ENCODE measurements at regions not wholly inside any gene's neighbourhood (a gene's known extent, or its start where the extent isn't known, plus 50 kb on each side); places are given as distances from the start of the nearest gene placed in this dataset.

DNA sequence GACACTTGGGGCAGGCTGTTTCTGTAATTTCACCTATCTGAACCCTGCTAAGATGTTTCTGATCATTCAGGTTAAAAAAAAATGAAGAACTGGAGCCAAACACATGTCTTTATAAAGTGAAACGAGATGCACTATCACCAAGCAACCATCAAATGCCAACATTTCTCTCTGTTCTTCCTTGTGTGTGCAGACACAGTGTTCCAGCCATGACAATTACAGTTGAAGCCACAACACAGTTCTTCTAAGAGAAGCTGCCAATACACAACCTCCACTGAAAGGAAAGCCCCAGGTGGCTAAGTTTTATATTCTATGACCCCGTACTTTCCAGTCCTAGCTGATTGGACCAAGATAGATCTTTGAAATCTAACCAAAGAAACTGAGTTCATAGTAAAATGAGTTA lies 181.8 kb downstream of the RAD51AP2 start:
- no peak for DNase-seq (ENCODE audit: low read depth in 1 of 2, low spot score in 1 of 2)
- TF ChIP-seq, protein P1, sequence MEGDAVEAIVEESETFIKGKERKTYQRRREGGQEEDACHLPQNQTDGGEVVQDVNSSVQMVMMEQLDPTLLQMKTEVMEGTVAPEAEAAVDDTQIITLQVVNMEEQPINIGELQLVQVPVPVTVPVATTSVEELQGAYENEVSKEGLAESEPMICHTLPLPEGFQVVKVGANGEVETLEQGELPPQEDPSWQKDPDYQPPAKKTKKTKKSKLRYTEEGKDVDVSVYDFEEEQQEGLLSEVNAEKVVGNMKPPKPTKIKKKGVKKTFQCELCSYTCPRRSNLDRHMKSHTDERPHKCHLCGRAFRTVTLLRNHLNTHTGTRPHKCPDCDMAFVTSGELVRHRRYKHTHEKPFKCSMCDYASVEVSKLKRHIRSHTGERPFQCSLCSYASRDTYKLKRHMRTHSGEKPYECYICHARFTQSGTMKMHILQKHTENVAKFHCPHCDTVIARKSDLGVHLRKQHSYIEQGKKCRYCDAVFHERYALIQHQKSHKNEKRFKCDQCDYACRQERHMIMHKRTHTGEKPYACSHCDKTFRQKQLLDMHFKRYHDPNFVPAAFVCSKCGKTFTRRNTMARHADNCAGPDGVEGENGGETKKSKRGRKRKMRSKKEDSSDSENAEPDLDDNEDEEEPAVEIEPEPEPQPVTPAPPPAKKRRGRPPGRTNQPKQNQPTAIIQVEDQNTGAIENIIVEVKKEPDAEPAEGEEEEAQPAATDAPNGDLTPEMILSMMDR (IDR thresholded peaks at IDR 0.05; ENCODE audit: low read depth, low read length): no peak
- no peak overlapping the region for H3K27ac ChIP-seq
- no peaks in the 10 kb centered on the region for H3K4me1 ChIP-seq (ENCODE audit: low read depth)
- H3K27me3 ChIP-seq: no peaks in the 10 kb centered on the region
- no peaks in the 10 kb centered on the region for H3K36me3 ChIP-seq
- H3K4me3 ChIP-seq: no peak overlapping the region
- H3K9me3 ChIP-seq (ENCODE audit: low read depth): no peaks in the 10 kb centered on the region

DNA sequence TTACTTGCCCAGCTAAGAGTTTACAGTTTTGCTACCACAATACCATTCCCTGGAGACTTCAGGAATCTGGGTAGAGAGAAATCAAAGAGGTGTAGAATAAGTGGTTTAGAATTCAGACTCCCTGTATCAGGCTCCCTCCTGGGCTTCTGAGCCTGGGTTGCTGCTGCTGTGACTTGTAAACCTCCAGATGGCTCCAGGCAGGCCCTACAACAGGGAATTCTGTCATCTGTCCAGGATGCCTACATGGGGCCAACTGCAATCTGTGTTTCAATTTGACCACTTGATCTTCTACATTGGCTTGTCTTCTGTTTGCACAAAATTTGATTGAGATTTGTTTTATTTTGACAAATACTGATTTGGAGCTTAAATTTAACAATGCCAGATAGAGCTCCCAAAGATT lies 183.9 kb downstream of the RAD51AP2 start:
- Histone ChIP-seq H3K36me3 (no peaks in the 10 kb centered on the region), H3K27ac (no peak overlapping the region), H3K4me1 (ENCODE audit: low read depth) (no peaks in the 10 kb centered on the region), H3K27me3 (no peaks in the 10 kb centered on the region), H3K4me3 (no peak overlapping the region), H3K9me3 (ENCODE audit: low read depth) (no peaks in the 10 kb centered on the region)
- TF ChIP-seq, protein P1 (IDR thresholded peaks at IDR 0.05; ENCODE audit: low read depth, low read length): no peak
- no peak for DNase-seq (ENCODE audit: low read depth in 1 of 2, low spot score in 1 of 2)

DNA sequence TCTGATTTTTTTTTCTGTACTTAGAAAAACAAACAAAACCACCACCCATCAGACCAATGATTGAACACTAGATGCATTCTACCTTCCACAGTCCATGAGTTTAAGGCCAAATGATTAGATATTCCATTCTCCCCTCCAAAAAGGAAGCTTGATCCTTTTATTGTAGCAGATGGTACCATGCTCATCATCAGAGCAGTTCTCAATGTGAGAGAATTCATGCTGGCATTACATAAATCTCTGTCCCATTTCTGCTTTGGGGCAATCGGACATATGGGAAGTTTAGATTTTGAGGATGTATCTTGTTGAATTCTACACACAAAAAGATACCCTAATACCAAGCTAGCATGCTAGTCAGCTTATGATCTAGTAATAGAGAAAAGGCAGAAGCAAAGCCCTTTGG lies 186.6 kb downstream of the RAD51AP2 start:
- H3K27me3 ChIP-seq: peaks cover 3% of the 10 kb centered on the region
- H3K36me3 ChIP-seq: no peaks in the 10 kb centered on the region
- TF ChIP-seq, protein P1 (IDR thresholded peaks at IDR 0.05; ENCODE audit: low read depth, low read length): no peak
- H3K4me1 ChIP-seq (ENCODE audit: low read depth): no peaks in the 10 kb centered on the region
- no peaks in the 10 kb centered on the region for H3K9me3 ChIP-seq (ENCODE audit: low read depth)
- H3K27ac ChIP-seq: no peak overlapping the region
- no peak overlapping the region for H3K4me3 ChIP-seq
- no peak for DNase-seq (ENCODE audit: low read depth in 1 of 2, low spot score in 1 of 2)

DNA sequence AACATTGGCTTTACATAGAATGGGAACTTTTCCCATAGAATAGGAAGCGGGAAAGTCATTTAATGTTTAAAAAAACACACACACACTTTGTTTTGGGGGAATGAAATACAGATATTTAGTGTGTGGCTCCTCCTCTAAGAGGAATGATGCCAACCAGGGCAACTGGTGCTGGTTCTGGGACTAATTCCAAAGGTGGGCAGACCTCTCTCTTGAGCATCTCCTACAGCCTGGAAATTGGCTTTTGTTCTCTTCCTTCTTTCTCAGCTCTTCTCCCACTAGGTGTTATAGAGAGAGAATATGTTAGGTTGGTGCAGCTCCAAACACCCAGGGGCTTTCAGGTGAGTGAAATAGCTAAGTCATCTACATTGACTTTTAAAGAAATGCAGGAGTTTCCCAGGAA lies 190.1 kb downstream of the RAD51AP2 start:
- H3K27ac ChIP-seq: no peak overlapping the region
- TF ChIP-seq, protein P1 (IDR thresholded peaks at IDR 0.05; ENCODE audit: low read depth, low read length): no peak
- H3K9me3 ChIP-seq (ENCODE audit: low read depth): no peaks in the 10 kb centered on the region
- no peaks in the 10 kb centered on the region for H3K4me1 ChIP-seq (ENCODE audit: low read depth)
- H3K27me3 ChIP-seq: peaks cover 3% of the 10 kb centered on the region
- DNase-seq (ENCODE audit: low read depth in 1 of 2, low spot score in 1 of 2): no peak
- no peak overlapping the region for H3K4me3 ChIP-seq
- H3K36me3 ChIP-seq: no peaks in the 10 kb centered on the region

DNA sequence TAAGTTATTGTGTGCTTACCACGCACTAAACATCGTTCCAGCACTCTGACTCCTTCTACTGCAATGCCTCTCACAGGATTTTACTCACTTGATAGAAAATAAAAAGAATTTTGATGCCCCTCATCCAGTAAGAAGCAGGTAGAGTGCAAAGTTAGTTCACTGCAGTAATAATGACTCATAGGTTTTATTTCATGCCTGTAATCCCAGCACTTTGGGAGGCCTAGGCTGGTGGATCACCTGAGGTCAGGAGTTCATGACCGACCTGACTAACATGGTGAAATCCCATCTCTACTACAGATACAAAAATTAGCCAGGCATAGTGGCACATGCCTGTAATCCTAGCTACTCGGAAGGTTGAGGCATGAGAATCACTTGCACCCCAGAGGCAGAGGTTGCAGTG lies 190.6 kb downstream of the RAD51AP2 start:
- H3K4me1 ChIP-seq (ENCODE audit: low read depth): no peaks in the 10 kb centered on the region
- no peaks in the 10 kb centered on the region for H3K36me3 ChIP-seq
- H3K9me3 ChIP-seq (ENCODE audit: low read depth): no peaks in the 10 kb centered on the region
- no peak for DNase-seq (ENCODE audit: low read depth in 1 of 2, low spot score in 1 of 2)
- peaks cover 3% of the 10 kb centered on the region for H3K27me3 ChIP-seq
- H3K27ac ChIP-seq: no peak overlapping the region
- no peak overlapping the region for H3K4me3 ChIP-seq
- TF ChIP-seq, protein P1 (IDR thresholded peaks at IDR 0.05; ENCODE audit: low read depth, low read length): no peak

DNA sequence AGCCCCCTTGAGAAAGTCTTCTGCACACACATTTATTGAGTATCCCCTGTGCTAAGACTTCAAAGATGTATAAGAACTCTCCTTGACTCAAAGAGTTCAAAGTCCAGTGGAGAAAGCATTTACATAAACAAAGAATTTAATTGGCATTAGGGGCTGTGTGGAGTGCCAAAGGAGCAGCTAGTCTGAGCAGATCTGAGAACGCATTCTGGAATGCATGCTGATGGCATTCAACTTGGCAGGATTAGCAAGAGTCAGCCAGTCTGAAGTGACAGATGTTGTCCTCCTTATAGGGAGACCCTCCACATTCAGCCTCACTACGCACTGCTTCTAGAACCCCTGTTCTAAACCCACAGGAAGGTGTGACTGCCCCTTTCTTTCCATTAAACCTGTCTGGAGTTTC lies 191.5 kb downstream of the RAD51AP2 start:
- Histone ChIP-seq H3K4me3 (no peak overlapping the region), H3K9me3 (ENCODE audit: low read depth) (no peaks in the 10 kb centered on the region), H3K27ac (no peak overlapping the region), H3K36me3 (no peaks in the 10 kb centered on the region), H3K4me1 (ENCODE audit: low read depth) (no peaks in the 10 kb centered on the region), H3K27me3 (peaks cover 3% of the 10 kb centered on the region)
- no peak for DNase-seq (ENCODE audit: low read depth in 1 of 2, low spot score in 1 of 2)
- TF ChIP-seq, protein P1 (IDR thresholded peaks at IDR 0.05; ENCODE audit: low read depth, low read length): no peak

Measured in cardiac muscle cell (in vitro differentiated cells and primary cell).